Fibroblast of mammary gland (primary cell): ENCODE measurements at regions not wholly inside any gene's neighbourhood (a gene's known extent, or its start where the extent isn't known, plus 50 kb on each side); places are given as distances from the start of the nearest gene placed in this dataset.

Source experiments
- DNase-seq: peaks from one replicate; pipeline ENCODE4 v3.0.0-alpha.2; 2010; ENCODE audit warnings: low read depth
- H3K4me3 ChIP-seq: 2 replicates; pipeline ENCODE4 v1.5.1; 2011; ENCODE audit warnings: low read depth, mild to moderate bottlenecking, low read length, moderate library complexity; ENCODE audit not compliant: control insufficient read depth
- CTCF ChIP-seq: conservative IDR thresholded peaks from 2 replicates; pipeline ENCODE4 v1.5.1; 2011; ENCODE audit warnings: low read depth, low read length, inconsistent platforms; ENCODE audit not compliant: control insufficient read depth, insufficient read depth

GRCh38 chr9:25261445-25261844 is 416.8 kb downstream of the TUSC1 start:
- no peak for TF ChIP-seq CTCF
- DNase-seq = no peak
- H3K4me3 ChIP-seq = no peak overlapping the region

DNA sequence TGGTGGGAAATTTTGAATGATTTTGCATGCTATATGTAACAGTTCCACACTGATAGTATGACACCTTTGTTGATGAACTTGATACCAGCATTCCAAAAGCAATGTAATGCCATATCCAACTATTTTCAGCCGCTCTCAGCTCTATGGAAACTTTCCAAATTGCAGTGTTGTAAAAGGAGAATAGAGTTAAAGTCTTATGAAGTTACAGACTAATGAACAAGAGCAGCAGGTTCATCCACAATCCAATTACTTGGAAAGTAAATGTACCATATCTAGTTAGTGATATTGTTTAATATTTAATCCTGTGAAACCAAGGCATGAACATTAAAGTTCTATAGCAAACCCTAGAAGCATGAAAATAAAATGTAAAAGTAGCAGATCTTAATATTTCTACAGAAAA is 418.2 kb downstream of the TUSC1 start:
- DNase-seq = no peak
- no peak overlapping the region for H3K4me3 ChIP-seq
- no peak for TF ChIP-seq CTCF

DNA sequence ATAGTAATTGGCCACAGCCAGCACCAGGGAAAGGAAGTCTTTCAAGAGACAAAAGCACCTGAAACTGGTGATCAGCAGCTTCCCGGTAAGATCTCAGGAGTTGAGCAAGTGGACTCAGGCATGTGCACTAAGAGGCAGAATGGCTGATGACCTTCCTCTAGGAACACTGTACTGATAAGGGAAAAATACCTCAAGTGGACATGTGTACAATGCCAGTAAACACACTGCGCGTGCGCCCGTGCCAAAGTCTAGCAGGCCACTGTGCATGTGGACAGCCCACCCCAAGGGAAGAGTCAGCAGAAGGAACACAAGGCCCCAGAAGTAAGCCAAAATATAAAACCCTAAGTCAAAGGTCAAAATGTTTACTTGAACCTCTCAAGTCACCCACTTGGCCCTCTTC is 423.0 kb downstream of the TUSC1 start:
- DNase-seq = no peak

DNA sequence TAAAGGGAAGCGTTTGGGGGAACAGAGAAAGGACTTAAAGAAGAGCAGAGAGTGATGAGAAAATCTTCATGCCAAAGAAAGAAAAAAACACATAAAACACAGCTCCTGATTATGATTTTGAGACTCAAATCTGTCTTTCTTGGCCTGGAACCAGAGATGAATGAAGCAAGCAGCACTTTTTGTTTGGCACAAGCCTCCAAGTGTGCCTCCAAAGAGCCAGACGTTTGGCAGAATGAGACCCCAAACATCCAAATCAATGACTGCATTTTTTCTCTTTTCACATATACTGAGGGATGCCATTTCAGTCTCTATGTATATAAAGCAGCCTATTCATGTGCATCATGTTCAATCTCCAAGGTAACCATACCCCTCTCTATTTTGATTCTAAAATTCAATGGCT is 424.2 kb downstream of the TUSC1 start:
- DNase-seq = no peak
- TF ChIP-seq CTCF = no peak
- no peak overlapping the region for H3K4me3 ChIP-seq

More for the DNA sequence above, 423.0 kb downstream of the TUSC1 start:
- no peak for TF ChIP-seq CTCF
- H3K4me3 ChIP-seq = no peak overlapping the region

GRCh38 chr9:25241421-25241820 is 436.8 kb downstream of the TUSC1 start:
- no peak for DNase-seq
- no peak for TF ChIP-seq CTCF
- H3K4me3 ChIP-seq = no peak overlapping the region

- TF ChIP-seq CTCF = no peak
- no peak for DNase-seq
- no peak overlapping the region for H3K4me3 ChIP-seq
These were observed 451.1 kb downstream of the TUSC1 start for GRCh38 chr9:25226901-25227686.
